GM20000 (cell line): ENCODE measurements at regions not wholly inside any gene's neighbourhood (a gene's known extent, or its start where the extent isn't known, plus 50 kb on each side); places are given as distances from the start of the nearest gene placed in this dataset.

Experiments used
- DNase-seq: peaks from one replicate; pipeline ENCODE4 v3.0.0; 2012; ENCODE audit warnings: low spot score
- CTCF ChIP-seq: IDR thresholded peaks from 2 replicates; pipeline ENCODE4 v1.5.1; 2012; ENCODE audit warnings: mild to moderate bottlenecking, control low read depth; ENCODE audit errors: extremely low read depth, missing control alignments

GRCh38 chrX:115895678-115896329 is 274.7 kb upstream of the AGTR2 start:
- DNase-seq = peak; percentile 0
- no peak for TF ChIP-seq CTCF

- no peak for TF ChIP-seq CTCF
- no peak for DNase-seq
Observed at GRCh38 chrX:115896362-115896761, 274.2 kb upstream of the AGTR2 start.

- TF ChIP-seq CTCF = no peak
- no peak for DNase-seq
Observed at GRCh38 chrX:115897956-115898355, 272.6 kb upstream of the AGTR2 start.

- no peak for TF ChIP-seq CTCF
- peak; percentile 5 for DNase-seq
Observed at GRCh38 chrX:115898382-115899001, 272.1 kb upstream of the AGTR2 start.

GRCh38 chrX:115900425-115900824 is 270.1 kb upstream of the AGTR2 start:
- DNase-seq = peak; percentile 0
- no peak for TF ChIP-seq CTCF

- DNase-seq = peak; percentile 0
Observed at GRCh38 chrX:115901241-115901640, 269.3 kb upstream of the AGTR2 start.

More at GRCh38 chrX:115901241-115901640, 269.3 kb upstream of the AGTR2 start:
- no peak for TF ChIP-seq CTCF
